Tibial nerve (tissue), 3 donors: ENCODE measurements at regions not wholly inside any gene's neighbourhood (a gene's known extent, or its start where the extent isn't known, plus 50 kb on each side); places are given as distances from the start of the nearest gene placed in this dataset.

Experiments
- CTCF ChIP-seq, 5 experiments: fragments of 200-600 bp in 3 of 5; fragments of 450-650 bp in 2 of 5; sonication (generic) in 3 of 5; IDR thresholded peaks; one replicate each; pipeline ENCODE4 v1.5.1; 2016 to 2019; ENCODE audit warnings: antibody characterized with exemption in 5 of 5, mild to moderate bottlenecking in 3 of 5, moderate library complexity in 2 of 5
- POLR2A ChIP-seq, 2 donors: fragments of 450-650 bp; IDR thresholded peaks; one replicate each; pipeline ENCODE4 v1.6.1; 2017; ENCODE audit warnings: antibody characterized with exemption in 2 of 2, mild to moderate bottlenecking in 2 of 2, moderate library complexity in 2 of 2

- peak; percentile 43 to 68 (median 64) for TF ChIP-seq CTCF (IDR thresholded peaks at IDR 0.05)
- TF ChIP-seq POLR2A (IDR thresholded peaks at IDR 0.05), result no peak
Measured at GRCh38 chr7:137169282-137169698, 174.2 kb downstream of the PTN start.
